GM13977 (cell line): ENCODE measurements at regions not wholly inside any gene's neighbourhood (a gene's known extent, or its start where the extent isn't known, plus 50 kb on each side); places are given as distances from the start of the nearest gene placed in this dataset.

Experiments used
- DNase-seq: peaks from one replicate; pipeline ENCODE4 v3.0.0; 2012; ENCODE audit warnings: low spot score
- CTCF ChIP-seq: IDR thresholded peaks from 2 replicates; pipeline ENCODE4 v1.5.1; 2012; ENCODE audit warnings: mild to moderate bottlenecking, control low read depth; ENCODE audit not compliant: insufficient read depth; ENCODE audit errors: extremely low read depth, missing control alignments
- in situ Hi-C: fragments of 300-500 bp; cut with MboI; formaldehyde crosslinking; loops from one replicate; pipeline ENCODE4 v1.12.0; 2022; ENCODE audit warnings: low sequenced_read_pairs, low pct_unique_long_range_greater_than_20kb, mixed read lengths, inconsistent platforms; ENCODE audit not compliant: unreplicated experiment

- no peak for DNase-seq
- no peak for TF ChIP-seq CTCF
- in situ Hi-C loops, result no loop called here
Measured at GRCh38 chr18:51514128-51514527, 316.6 kb upstream of the MEX3C start.

- in situ Hi-C loops, result no loop called here
- DNase-seq, result no peak
- no peak for TF ChIP-seq CTCF
Measured at GRCh38 chr18:51516478-51517038, 319.1 kb upstream of the MEX3C start.

DNA sequence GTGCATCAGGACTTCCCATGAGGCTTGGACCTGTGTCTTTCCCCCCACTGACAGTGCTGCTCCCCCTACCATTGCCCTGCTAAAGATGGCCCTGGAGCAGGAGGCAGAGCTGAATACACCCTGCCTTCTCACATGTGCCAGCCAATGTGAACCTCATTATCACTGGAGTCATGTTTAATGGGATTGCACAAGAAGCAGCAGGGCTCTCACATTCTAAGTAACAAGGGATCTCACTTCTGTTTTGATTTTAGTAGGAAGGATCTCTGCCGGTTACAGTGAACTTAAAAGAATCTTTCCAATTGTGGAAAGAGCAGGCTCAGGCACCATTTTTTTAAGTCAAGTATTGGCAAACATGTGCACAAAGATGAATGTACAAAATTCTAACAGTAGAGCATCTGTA lies 322.1 kb upstream of the MEX3C start:
- in situ Hi-C loops, result no loop called here
- no peak for DNase-seq
- TF ChIP-seq CTCF, result no peak

GRCh38 chr18:51520676-51521180 lies 323.2 kb upstream of the MEX3C start:
- DNase-seq, result no peak
- in situ Hi-C loops, result no loop called here
- TF ChIP-seq CTCF, result no peak

DNA sequence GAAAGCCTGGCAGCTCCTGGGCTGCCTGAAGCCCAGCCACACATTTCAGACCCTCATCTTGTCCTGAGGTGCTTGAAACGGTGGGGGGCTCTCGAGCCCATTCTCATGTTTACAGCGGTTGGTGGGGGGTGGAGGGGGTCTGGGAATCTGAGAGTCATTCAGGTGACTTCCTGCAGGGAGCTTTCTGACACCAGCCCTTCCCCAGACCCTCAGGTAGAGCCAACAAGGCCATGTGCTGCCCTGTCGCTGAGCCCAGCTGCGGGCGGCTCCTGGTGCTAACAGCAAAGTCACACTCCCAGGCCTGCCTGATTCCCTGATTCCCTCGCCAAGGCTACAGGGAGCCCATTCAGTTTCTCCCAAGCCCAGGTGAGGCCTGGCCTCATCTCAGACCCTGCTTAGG lies 324.9 kb upstream of the MEX3C start:
- no peak for DNase-seq
- in situ Hi-C loops, result no loop called here
- TF ChIP-seq CTCF, result no peak

- DNase-seq, result no peak
- TF ChIP-seq CTCF, result no peak
- in situ Hi-C loops, result no loop called here
Measured at GRCh38 chr18:51522821-51523220, 325.3 kb upstream of the MEX3C start.
